GM23338 (cell line): ENCODE measurements at regions not wholly inside any gene's neighbourhood (a gene's known extent, or its start where the extent isn't known, plus 50 kb on each side); places are given as distances from the start of the nearest gene placed in this dataset.

Experiments
- ATAC-seq: fragments of 200-7000 bp; cut with Tn5 transposase; 3 replicates; pipeline ENCODE4 v1.9.1; 2020
- DNase-seq: peaks from one replicate; pipeline ENCODE4 v3.0.0-alpha.2; 2015; ENCODE audit warnings: low spot score
- H2AFZ ChIP-seq: fragments of 200-600 bp; sonication (generic); 2 replicates; pipeline ENCODE4 v1.8.0; 2016; ENCODE audit warnings: antibody characterized with exemption, mild to moderate bottlenecking, moderate library complexity
- H3F3A ChIP-seq: fragments of 200-600 bp; sonication (generic); replicated peaks from 2 replicates; pipeline ENCODE4 v1.8.0; 2017; ENCODE audit warnings: antibody characterized with exemption, mixed run types, low read depth
- H3K27ac ChIP-seq: fragments of 200-600 bp; sonication (generic); 2 replicates; pipeline ENCODE4 v1.6.1; 2016; ENCODE audit warnings: low read depth
- H3K27me3 ChIP-seq: fragments of 200-600 bp; sonication (generic); 2 replicates; pipeline ENCODE4 v1.8.0; 2016; ENCODE audit warnings: mild to moderate bottlenecking, mixed run types, moderate library complexity; ENCODE audit not compliant: insufficient read depth
- H3K36me3 ChIP-seq: fragments of 200-600 bp; sonication (generic); 2 replicates; pipeline ENCODE4 v1.8.0; 2016; ENCODE audit warnings: mild to moderate bottlenecking; ENCODE audit not compliant: insufficient read depth
- H3K4me1 ChIP-seq: fragments of 200-600 bp; sonication (generic); 2 replicates; pipeline ENCODE4 v1.8.0; 2016; ENCODE audit warnings: mild to moderate bottlenecking, moderate library complexity; ENCODE audit not compliant: insufficient read depth
- H3K4me2 ChIP-seq: fragments of 200-600 bp; sonication (generic); 2 replicates; pipeline ENCODE4 v1.7.1; 2017; ENCODE audit warnings: mixed run types
- H3K4me3 ChIP-seq: fragments of 200-600 bp; sonication (generic); 2 replicates; pipeline ENCODE4 v1.6.1; 2016; ENCODE audit warnings: mixed run types
- H3K79me2 ChIP-seq: fragments of 200-600 bp; sonication (generic); replicated peaks from 2 replicates; pipeline ENCODE4 v1.8.0; 2017; ENCODE audit warnings: mild to moderate bottlenecking; ENCODE audit not compliant: insufficient read depth
- H3K9me2 ChIP-seq: fragments of 200-600 bp; sonication (generic); 2 replicates; pipeline ENCODE4 v1.8.0; 2017; ENCODE audit not compliant: insufficient read depth
- H4K20me1 ChIP-seq: fragments of 200-600 bp; sonication (generic); replicated peaks from 2 replicates; pipeline ENCODE4 v1.8.0; 2017; ENCODE audit warnings: mild to moderate bottlenecking; ENCODE audit not compliant: insufficient read depth
- H3K27ac Mint-ChIP-seq: 2 replicates; pipeline ENCODE4 v1.8.0; 2020; ENCODE audit warnings: inconsistent platforms, mild to moderate bottlenecking, moderate library complexity, mixed read lengths
- H3K27me3 Mint-ChIP-seq: 3 replicates; pipeline ENCODE4 v1.8.0; 2022; ENCODE audit warnings: low read depth, mild to moderate bottlenecking, moderate library complexity, mixed read lengths, inconsistent platforms; ENCODE audit not compliant: insufficient read depth, poor library complexity
- H3K36me3 Mint-ChIP-seq: 3 replicates; pipeline ENCODE4 v1.8.0; 2021; ENCODE audit warnings: low read depth, mild to moderate bottlenecking, inconsistent platforms, moderate library complexity, mixed read lengths
- H3K4me1 Mint-ChIP-seq: 3 replicates; pipeline ENCODE4 v1.8.0; 2020; ENCODE audit warnings: mild to moderate bottlenecking, inconsistent platforms, mixed read lengths
- H3K4me3 Mint-ChIP-seq: 3 replicates; pipeline ENCODE4 v1.8.0; 2021; ENCODE audit warnings: moderate library complexity, mild to moderate bottlenecking, inconsistent platforms, mixed read lengths
- H3K9me3 Mint-ChIP-seq: 3 replicates; pipeline ENCODE4 v1.8.0; 2020; ENCODE audit warnings: moderate library complexity, mild to moderate bottlenecking, inconsistent platforms, mixed read lengths
- CREB1 ChIP-seq: fragments of 250-450 bp; sonication (Bioruptor Pico); IDR thresholded peaks from 2 replicates; pipeline ENCODE4 v1.5.0; 2020; ENCODE audit warnings: low read depth, mild to moderate bottlenecking, moderate library complexity
- CTCF ChIP-seq, 2 experiments: fragments of 200-600 bp in 1 of 2; sonication (generic) in 1 of 2; conservative IDR thresholded peaks; 2 replicates each; pipeline versions ENCODE4 v1.5.1 to v1.6.1; 2016 to 2017; ENCODE audit warnings: antibody characterized with exemption in 2 of 2, low read depth in 2 of 2, mild to moderate bottlenecking in 2 of 2, moderate library complexity in 1 of 2
- EZH2 ChIP-seq: fragments of 200-600 bp; sonication (generic); IDR thresholded peaks from one replicate; pipeline ENCODE4 v1.8.0; 2017; ENCODE audit warnings: antibody characterized with exemption, mild to moderate bottlenecking, low read depth; ENCODE audit not compliant: unreplicated experiment
- EZH2phosphoT487 ChIP-seq: fragments of 200-600 bp; sonication (generic); IDR thresholded peaks from one replicate; pipeline ENCODE4 v1.8.1; 2018; ENCODE audit warnings: antibody characterized with exemption; ENCODE audit not compliant: unreplicated experiment
- JUNB ChIP-seq: IDR thresholded peaks from one replicate; pipeline ENCODE4 v1.6.1; 2016; ENCODE audit warnings: antibody characterized with exemption; ENCODE audit not compliant: unreplicated experiment
- NANOG ChIP-seq: IDR thresholded peaks from 2 replicates; pipeline ENCODE4 v1.6.1; 2016; ENCODE audit warnings: antibody characterized with exemption, borderline replicate concordance
- POLR2AphosphoS5 ChIP-seq: IDR thresholded peaks from 2 replicates; pipeline ENCODE4 v1.6.1; 2016; ENCODE audit warnings: antibody characterized with exemption, low read depth
- STAT1 ChIP-seq: IDR thresholded peaks from one replicate; pipeline ENCODE4 v1.6.1; 2016; ENCODE audit warnings: antibody characterized with exemption; ENCODE audit not compliant: unreplicated experiment
- ZNF114 ChIP-seq: fragments of 250-450 bp; sonication (Bioruptor Pico); IDR thresholded peaks from 2 replicates; pipeline ENCODE4 v1.5.0; 2020; ENCODE audit warnings: mild to moderate bottlenecking, moderate library complexity
- ZNF331 ChIP-seq: fragments of 250-450 bp; sonication (Bioruptor Pico); IDR thresholded peaks from 2 replicates; pipeline ENCODE4 v1.5.0; 2020; ENCODE audit warnings: low read depth, mild to moderate bottlenecking, moderate library complexity
- TF ChIP-seq, protein P1 (sequence below): IDR thresholded peaks from one replicate; pipeline ENCODE4 v1.6.1; 2018; ENCODE audit warnings: antibody characterized with exemption; ENCODE audit not compliant: unreplicated experiment
- TF ChIP-seq, protein P2 (sequence below): IDR thresholded peaks from 2 replicates; pipeline ENCODE4 v1.6.1; 2016; ENCODE audit warnings: antibody characterized with exemption

DNA sequence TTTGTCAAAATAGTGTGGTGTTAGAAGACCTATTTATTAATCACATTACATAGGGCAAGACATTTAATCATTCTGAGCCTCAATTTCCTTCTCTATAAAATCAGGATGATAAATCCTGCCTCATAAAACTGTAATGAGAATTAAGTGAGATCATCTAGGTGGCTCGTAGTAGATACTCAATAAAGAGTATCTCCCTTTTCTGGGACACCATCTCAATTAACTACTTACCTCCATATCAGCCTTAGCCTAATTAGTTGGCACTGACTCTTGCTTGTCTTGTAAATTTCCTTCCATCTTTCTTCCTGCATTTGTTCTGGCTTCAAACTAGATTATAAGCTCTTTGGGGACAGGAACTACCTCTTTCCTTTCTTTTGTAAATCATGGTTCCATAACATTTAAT is 102.6 kb upstream of the TNR start (continued):
- TF ChIP-seq, protein P1, sequence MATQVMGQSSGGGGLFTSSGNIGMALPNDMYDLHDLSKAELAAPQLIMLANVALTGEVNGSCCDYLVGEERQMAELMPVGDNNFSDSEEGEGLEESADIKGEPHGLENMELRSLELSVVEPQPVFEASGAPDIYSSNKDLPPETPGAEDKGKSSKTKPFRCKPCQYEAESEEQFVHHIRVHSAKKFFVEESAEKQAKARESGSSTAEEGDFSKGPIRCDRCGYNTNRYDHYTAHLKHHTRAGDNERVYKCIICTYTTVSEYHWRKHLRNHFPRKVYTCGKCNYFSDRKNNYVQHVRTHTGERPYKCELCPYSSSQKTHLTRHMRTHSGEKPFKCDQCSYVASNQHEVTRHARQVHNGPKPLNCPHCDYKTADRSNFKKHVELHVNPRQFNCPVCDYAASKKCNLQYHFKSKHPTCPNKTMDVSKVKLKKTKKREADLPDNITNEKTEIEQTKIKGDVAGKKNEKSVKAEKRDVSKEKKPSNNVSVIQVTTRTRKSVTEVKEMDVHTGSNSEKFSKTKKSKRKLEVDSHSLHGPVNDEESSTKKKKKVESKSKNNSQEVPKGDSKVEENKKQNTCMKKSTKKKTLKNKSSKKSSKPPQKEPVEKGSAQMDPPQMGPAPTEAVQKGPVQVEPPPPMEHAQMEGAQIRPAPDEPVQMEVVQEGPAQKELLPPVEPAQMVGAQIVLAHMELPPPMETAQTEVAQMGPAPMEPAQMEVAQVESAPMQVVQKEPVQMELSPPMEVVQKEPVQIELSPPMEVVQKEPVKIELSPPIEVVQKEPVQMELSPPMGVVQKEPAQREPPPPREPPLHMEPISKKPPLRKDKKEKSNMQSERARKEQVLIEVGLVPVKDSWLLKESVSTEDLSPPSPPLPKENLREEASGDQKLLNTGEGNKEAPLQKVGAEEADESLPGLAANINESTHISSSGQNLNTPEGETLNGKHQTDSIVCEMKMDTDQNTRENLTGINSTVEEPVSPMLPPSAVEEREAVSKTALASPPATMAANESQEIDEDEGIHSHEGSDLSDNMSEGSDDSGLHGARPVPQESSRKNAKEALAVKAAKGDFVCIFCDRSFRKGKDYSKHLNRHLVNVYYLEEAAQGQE, result no peak
- no peak for TF ChIP-seq EZH2phosphoT487
- TF ChIP-seq NANOG, result no peak

GRCh38 chr1:175845338-175845737 is 101.9 kb upstream of the TNR start:
- Histone ChIP-seq H3K79me2 (no peaks in the 10 kb centered on the region), H3K36me3 (no peaks in the 10 kb centered on the region), H3F3A (no peaks in the 10 kb centered on the region), H3K4me2 (no peak overlapping the region), H3K27ac (no peak overlapping the region), H3K4me1 (no peaks in the 10 kb centered on the region; the same call in 1 of the 2 replicates), H2AFZ (no peak overlapping the region), H3K4me3 (no peak overlapping the region), H4K20me1 (no peaks in the 10 kb centered on the region), H3K9me2 (no peaks in the 10 kb centered on the region; the same call in 1 of the 2 replicates), H3K27me3 (no peaks in the 10 kb centered on the region)
- ATAC-seq (no peak), DNase-seq (no peak)
- Mint-ChIP-seq H3K4me1 (peaks cover 35% of the 10 kb centered on the region), H3K4me3 (no peak overlapping the region), H3K36me3 (no peaks in the 10 kb centered on the region), H3K27ac (no peak overlapping the region), H3K27me3 (peaks cover 2% of the 10 kb centered on the region), H3K9me3 (no peaks in the 10 kb centered on the region)
- TF ChIP-seq NANOG (no peak), POLR2AphosphoS5 (no peak), ZNF114 (CRISPR knock-in tag) (no peak), EZH2 (no peak), JUNB (no peak), CREB1 (CRISPR knock-in tag) (no peak), EZH2phosphoT487 (no peak), CTCF (conservative IDR thresholded peaks at IDR 0.05; ENCODE audit: low read depth in 2 of 2) (no peak), ZNF331 (CRISPR knock-in tag) (no peak), STAT1 (no peak)
- TF ChIP-seq, protein P2, sequence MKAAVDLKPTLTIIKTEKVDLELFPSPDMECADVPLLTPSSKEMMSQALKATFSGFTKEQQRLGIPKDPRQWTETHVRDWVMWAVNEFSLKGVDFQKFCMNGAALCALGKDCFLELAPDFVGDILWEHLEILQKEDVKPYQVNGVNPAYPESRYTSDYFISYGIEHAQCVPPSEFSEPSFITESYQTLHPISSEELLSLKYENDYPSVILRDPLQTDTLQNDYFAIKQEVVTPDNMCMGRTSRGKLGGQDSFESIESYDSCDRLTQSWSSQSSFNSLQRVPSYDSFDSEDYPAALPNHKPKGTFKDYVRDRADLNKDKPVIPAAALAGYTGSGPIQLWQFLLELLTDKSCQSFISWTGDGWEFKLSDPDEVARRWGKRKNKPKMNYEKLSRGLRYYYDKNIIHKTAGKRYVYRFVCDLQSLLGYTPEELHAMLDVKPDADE, result no peak
- TF ChIP-seq, protein P1, result no peak
